Right atrium auricular region (tissue), 2 donors: ENCODE measurements at regions not wholly inside any gene's neighbourhood (a gene's known extent, or its start where the extent isn't known, plus 50 kb on each side); places are given as distances from the start of the nearest gene placed in this dataset.

Experiments
- DNase-seq: peaks from one replicate; pipeline ENCODE4 v3.0.0-alpha.2; 2019; ENCODE audit warnings: low spot score
- H3K27ac ChIP-seq, 2 donors: fragments of 200-600 bp; sonication (generic); 1 replicate in 1 of 2; 2 replicates in 1 of 2; pipeline ENCODE4 v1.5.1; 2016 to 2019
- H3K27me3 ChIP-seq, 2 donors: fragments of 200-600 bp; sonication (generic); one replicate each; pipeline versions ENCODE4 v1.5.1 to v1.6.0; 2017 to 2019
- H3K36me3 ChIP-seq: fragments of 200-600 bp; sonication (generic); one replicate; pipeline ENCODE4 v1.5.1; 2016
- H3K4me1 ChIP-seq, 2 donors: fragments of 200-600 bp; sonication (generic); one replicate each; pipeline versions ENCODE4 v1.5.1 to v1.6.0; 2017 to 2019
- H3K4me3 ChIP-seq, 2 donors: fragments of 200-600 bp; sonication (generic); 1 replicate in 1 of 2; 2 replicates in 1 of 2; pipeline ENCODE4 v1.5.1; 2017 to 2019; ENCODE audit warnings: mild to moderate bottlenecking in 1 of 2, moderate library complexity in 1 of 2
- H3K9me3 ChIP-seq, 2 donors: fragments of 200-600 bp; sonication (generic); one replicate each; pipeline ENCODE4 v1.5.1; 2019
- CTCF ChIP-seq, 2 donors: fragments of 200-600 bp; sonication (generic); IDR thresholded peaks; one replicate each; pipeline ENCODE4 v1.5.1; 2019; ENCODE audit warnings: antibody characterized with exemption in 2 of 2

- no peaks in the 10 kb centered on the region for H3K27me3 ChIP-seq
- no peak for DNase-seq
- H3K4me1 ChIP-seq, result peaks cover 0 to 13% of the 10 kb centered on the region in 2 donors
- no peaks in the 10 kb centered on the region for H3K36me3 ChIP-seq
- no peak for TF ChIP-seq CTCF (IDR thresholded peaks at IDR 0.05)
- no peaks in the 10 kb centered on the region for H3K9me3 ChIP-seq
- H3K4me3 ChIP-seq, result no peak overlapping the region
- no peak overlapping the region for H3K27ac ChIP-seq
Measured at GRCh38 chr1:232897949-232898465, 52.4 kb upstream of the NTPCR start.

- Histone ChIP-seq H3K27me3 (no peaks in the 10 kb centered on the region), H3K9me3 (no peaks in the 10 kb centered on the region), H3K4me3 (no peak overlapping the region), H3K4me1 (peaks cover 0 to 13% of the 10 kb centered on the region in 2 donors), H3K36me3 (no peaks in the 10 kb centered on the region), H3K27ac (no peak overlapping the region)
- no peak for DNase-seq
- TF ChIP-seq CTCF (IDR thresholded peaks at IDR 0.05), result no peak
Measured at GRCh38 chr1:232899268-232899667, 51.1 kb upstream of the NTPCR start.

DNA sequence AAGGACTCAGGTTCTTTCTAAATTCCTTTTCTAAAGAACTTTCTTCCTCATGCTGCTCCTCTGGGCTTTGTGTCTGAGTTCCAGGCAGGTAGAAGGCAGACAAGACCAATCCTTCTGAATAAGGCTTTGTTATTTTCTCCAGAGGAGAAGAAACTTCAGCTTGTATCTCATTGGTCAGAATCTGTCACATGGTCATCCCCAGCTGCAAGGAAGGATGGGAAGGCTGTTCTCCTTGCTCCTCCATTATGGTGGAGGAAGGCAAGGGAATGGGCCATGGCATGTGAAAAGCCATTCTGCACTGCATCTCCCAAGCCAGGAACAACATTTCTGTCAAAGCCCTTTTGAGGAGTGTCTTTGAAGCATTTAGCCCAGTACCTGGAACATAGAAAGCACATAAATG, 50.6 kb upstream of the NTPCR start:
- Histone ChIP-seq H3K27me3 (no peaks in the 10 kb centered on the region), H3K27ac (no peak overlapping the region), H3K4me1 (peaks cover 0 to 13% of the 10 kb centered on the region in 2 donors), H3K36me3 (no peaks in the 10 kb centered on the region), H3K9me3 (no peaks in the 10 kb centered on the region), H3K4me3 (no peak overlapping the region)
- TF ChIP-seq CTCF (IDR thresholded peaks at IDR 0.05), result no peak
- no peak for DNase-seq
